WTC11 (cell line): ENCODE measurements at regions not wholly inside any gene's neighbourhood (a gene's known extent, or its start where the extent isn't known, plus 50 kb on each side); places are given as distances from the start of the nearest gene placed in this dataset.

Experiments
- ATAC-seq: fragments of 200-7000 bp; cut with Tn5 transposase; 2 replicates; pipeline ENCODE4 v1.10.0; 2021; ENCODE audit warnings: mild to moderate bottlenecking, moderate library complexity
- CTCF ChIA-PET: fragments of 300-600 bp; sonication (Branson Sonifier 250); formaldehyde crosslinking; loops from one replicate; lab custom pipeline; 2021; ENCODE audit warnings: antibody characterized with exemption; lab: Charles Lee
- POLR2A ChIA-PET: fragments of 350-600 bp; sonication (Branson Sonifier 250); formaldehyde crosslinking; loops from one replicate; lab custom pipeline; 2021; ENCODE audit warnings: antibody characterized with exemption; lab: Charles Lee
- DNase-seq: peaks from one replicate; pipeline ENCODE4 v3.0.0; 2021; ENCODE audit warnings: low spot score
- H3K27ac Mint-ChIP-seq: 2 replicates; pipeline ENCODE4 v1.8.0; 2021; ENCODE audit warnings: mixed read lengths
- H3K27me3 Mint-ChIP-seq: 2 replicates; pipeline ENCODE4 v1.8.0; 2021; ENCODE audit warnings: low read depth, mild to moderate bottlenecking, moderate library complexity, mixed read lengths
- H3K36me3 Mint-ChIP-seq: 2 replicates; pipeline ENCODE4 v1.8.0; 2021; ENCODE audit warnings: mixed read lengths
- H3K4me1 Mint-ChIP-seq: 2 replicates; pipeline ENCODE4 v1.8.0; 2022; ENCODE audit warnings: mixed read lengths
- H3K4me3 Mint-ChIP-seq: 2 replicates; pipeline ENCODE4 v1.8.0; 2021; ENCODE audit warnings: mild to moderate bottlenecking, moderate library complexity, mixed read lengths
- H3K9me3 Mint-ChIP-seq: 2 replicates; pipeline ENCODE4 v1.8.0; 2021; ENCODE audit warnings: mixed read lengths
- CDX4 ChIP-seq: fragments of 250-450 bp; sonication (Bioruptor Pico); IDR thresholded peaks from 2 replicates; pipeline ENCODE4 v1.9.0; 2021; ENCODE audit warnings: moderate library complexity, mild to moderate bottlenecking, inconsistent platforms, borderline replicate concordance
- ELF4 ChIP-seq: sonication (generic); formaldehyde crosslinking; IDR thresholded peaks from 2 replicates; pipeline ENCODE4 v1.8.1; 2022; ENCODE audit warnings: low read depth, mild to moderate bottlenecking, moderate library complexity, missing genetic modification reagents
- ETV6 ChIP-seq: sonication (generic); formaldehyde crosslinking; IDR thresholded peaks from 2 replicates; pipeline ENCODE4 v1.8.1; 2022; ENCODE audit warnings: mild to moderate bottlenecking, missing genetic modification reagents
- FOXJ3 ChIP-seq: sonication (generic); formaldehyde crosslinking; IDR thresholded peaks from 2 replicates; pipeline ENCODE4 v1.9.0; 2021; ENCODE audit warnings: missing genetic modification reagents, mild to moderate bottlenecking, borderline replicate concordance
- GTF2I ChIP-seq: fragments of 250-450 bp; sonication (Bioruptor Pico); conservative IDR thresholded peaks from 2 replicates; pipeline ENCODE4 v1.4.0; 2021; ENCODE audit warnings: mild to moderate bottlenecking
- IRF1 ChIP-seq: sonication (generic); formaldehyde crosslinking; IDR thresholded peaks from 2 replicates; pipeline ENCODE4 v1.8.0; 2023; ENCODE audit warnings: missing genetic modification reagents
- KAT7 ChIP-seq: sonication (generic); formaldehyde crosslinking; IDR thresholded peaks from 2 replicates; pipeline ENCODE4 v1.8.1; 2023; ENCODE audit warnings: missing genetic modification reagents, mild to moderate bottlenecking, borderline replicate concordance
- MAX ChIP-seq: sonication (generic); formaldehyde crosslinking; IDR thresholded peaks from 2 replicates; pipeline ENCODE4 v1.8.0; 2022; ENCODE audit warnings: mild to moderate bottlenecking, missing genetic modification reagents
- NFE2L1 ChIP-seq: sonication (generic); formaldehyde crosslinking; IDR thresholded peaks from 2 replicates; pipeline ENCODE4 v1.8.1; 2023; ENCODE audit warnings: missing genetic modification reagents
- NR1H2 ChIP-seq: sonication (generic); formaldehyde crosslinking; IDR thresholded peaks from 2 replicates; pipeline ENCODE4 v1.9.0; 2021; ENCODE audit warnings: mild to moderate bottlenecking, moderate library complexity, missing genetic modification reagents
- NR3C1 ChIP-seq: sonication (generic); formaldehyde crosslinking; conservative IDR thresholded peaks from 2 replicates; pipeline ENCODE4 v1.8.1; 2023; ENCODE audit warnings: low read depth, mild to moderate bottlenecking, missing genetic modification reagents
- SMAD3 ChIP-seq: sonication (generic); formaldehyde crosslinking; IDR thresholded peaks from 2 replicates; pipeline ENCODE4 v1.8.0; 2022; ENCODE audit warnings: missing genetic modification reagents, mild to moderate bottlenecking, borderline replicate concordance
- SOX15 ChIP-seq: fragments of 250-450 bp; sonication (Bioruptor Pico); IDR thresholded peaks from 2 replicates; pipeline ENCODE4 v1.9.0; 2021; ENCODE audit warnings: mild to moderate bottlenecking
- SP1 ChIP-seq: sonication (generic); formaldehyde crosslinking; conservative IDR thresholded peaks from 2 replicates; pipeline ENCODE4 v1.8.1; 2022; ENCODE audit warnings: missing genetic modification reagents
- TEAD1 ChIP-seq: sonication (generic); formaldehyde crosslinking; IDR thresholded peaks from 2 replicates; pipeline ENCODE4 v1.8.0; 2022; ENCODE audit warnings: mild to moderate bottlenecking, missing genetic modification reagents
- TP53 ChIP-seq: sonication (generic); formaldehyde crosslinking; IDR thresholded peaks from 2 replicates; pipeline ENCODE4 v1.8.1; 2023; ENCODE audit warnings: mild to moderate bottlenecking, missing genetic modification reagents
- ZMAT4 ChIP-seq: fragments of 250-450 bp; sonication (Bioruptor Pico); IDR thresholded peaks from 2 replicates; pipeline ENCODE4 v1.9.0; 2021; ENCODE audit warnings: mild to moderate bottlenecking
- ZNF138 ChIP-seq: sonication (generic); formaldehyde crosslinking; conservative IDR thresholded peaks from 2 replicates; pipeline ENCODE4 v1.8.1; 2022; ENCODE audit warnings: mild to moderate bottlenecking, moderate library complexity, missing genetic modification reagents
- ZNF317 ChIP-seq: sonication (generic); formaldehyde crosslinking; IDR thresholded peaks from 2 replicates; pipeline ENCODE4 v1.8.1; 2023; ENCODE audit warnings: low read depth, mild to moderate bottlenecking, moderate library complexity, missing genetic modification reagents, borderline replicate concordance
- ZNF425 ChIP-seq: fragments of 250-450 bp; sonication (Bioruptor Pico); conservative IDR thresholded peaks from 2 replicates; pipeline ENCODE4 v1.9.0; 2021; ENCODE audit warnings: mild to moderate bottlenecking
- ZNF671 ChIP-seq: fragments of 250-450 bp; sonication (Bioruptor Pico); IDR thresholded peaks from 2 replicates; pipeline ENCODE4 v1.8.0; 2021; ENCODE audit warnings: mild to moderate bottlenecking
- TF ChIP-seq, protein P1 (sequence below): sonication (generic); formaldehyde crosslinking; IDR thresholded peaks from 2 replicates; pipeline ENCODE4 v1.8.1; 2022; ENCODE audit warnings: low read depth, mild to moderate bottlenecking, moderate library complexity, missing genetic modification reagents, borderline replicate concordance
- TF ChIP-seq, protein P2 (sequence below): fragments of 200-600 bp; IDR thresholded peaks from 2 replicates; pipeline ENCODE4 v1.8.0; 2022; ENCODE audit warnings: antibody characterized with exemption
- TF ChIP-seq, protein P3 (sequence below): sonication (generic); formaldehyde crosslinking; IDR thresholded peaks from 2 replicates; pipeline ENCODE4 v1.8.1; 2023; ENCODE audit warnings: mild to moderate bottlenecking, missing genetic modification reagents

DNA sequence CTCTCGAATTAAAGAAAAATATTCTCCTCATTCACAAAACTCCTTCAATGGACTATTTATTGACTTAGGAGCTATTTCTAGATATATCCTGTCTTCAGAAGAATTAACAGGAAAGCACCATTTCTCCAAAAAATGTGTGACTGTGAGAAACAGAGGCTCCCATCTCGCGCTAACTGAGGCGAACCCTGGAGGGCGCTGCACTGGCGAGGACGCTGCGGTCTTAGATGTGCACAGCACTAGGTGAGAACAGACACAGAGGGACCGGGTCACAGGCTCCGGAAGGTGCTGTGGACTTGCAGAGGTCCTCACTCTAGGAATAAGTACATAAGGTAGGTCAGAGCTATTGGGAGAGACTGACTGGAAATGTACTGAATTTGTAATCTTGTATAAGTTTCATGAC, 229.7 kb upstream of the SLC35G4 start:
- Mint-ChIP-seq H3K4me3 (no peak overlapping the region), H3K27ac (no peak overlapping the region)
- TF ChIP-seq ELF4 (CRISPR knock-in tag) = no peak
- TF ChIP-seq FOXJ3 = no peak
- no peak for TF ChIP-seq MAX (CRISPR knock-in tag)
- TF ChIP-seq TEAD1 = no peak
- no peak for TF ChIP-seq NR1H2 (CRISPR knock-in tag)
- TF ChIP-seq SOX15 (CRISPR knock-in tag) = no peak
- no peak for TF ChIP-seq ZMAT4 (CRISPR knock-in tag)
- no peak for TF ChIP-seq KAT7 (CRISPR knock-in tag)
- no peak for TF ChIP-seq NFE2L1 (CRISPR knock-in tag)
- no peak for TF ChIP-seq ZNF138 (CRISPR knock-in tag)
- TF ChIP-seq, protein P1, sequence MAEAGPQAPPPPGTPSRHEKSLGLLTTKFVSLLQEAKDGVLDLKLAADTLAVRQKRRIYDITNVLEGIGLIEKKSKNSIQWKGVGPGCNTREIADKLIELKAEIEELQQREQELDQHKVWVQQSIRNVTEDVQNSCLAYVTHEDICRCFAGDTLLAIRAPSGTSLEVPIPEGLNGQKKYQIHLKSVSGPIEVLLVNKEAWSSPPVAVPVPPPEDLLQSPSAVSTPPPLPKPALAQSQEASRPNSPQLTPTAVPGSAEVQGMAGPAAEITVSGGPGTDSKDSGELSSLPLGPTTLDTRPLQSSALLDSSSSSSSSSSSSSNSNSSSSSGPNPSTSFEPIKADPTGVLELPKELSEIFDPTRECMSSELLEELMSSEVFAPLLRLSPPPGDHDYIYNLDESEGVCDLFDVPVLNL (CRISPR knock-in tag) = no peak
- TF ChIP-seq TP53 = no peak
- no peak for TF ChIP-seq SP1 (CRISPR knock-in tag)
- no peak for TF ChIP-seq CDX4
- TF ChIP-seq ETV6 (CRISPR knock-in tag) = no peak
- no peak for TF ChIP-seq ZNF317 (CRISPR knock-in tag)
- no peak for TF ChIP-seq IRF1 (CRISPR knock-in tag)
- TF ChIP-seq, all 79 proteins: peak for 0
- H3K4me1 Mint-ChIP-seq = 0 out of 2 replicates have a peak, but pooled peaks cover 3% of the 10 kb centered on the region
- ChIA-PET POLR2A (no interaction called here), CTCF (interaction anchor here (1.5 to 1.8 kb wide), 2 partner anchors 19 to 69 kb away, joined by 3 to 4 read pairs; no protein-coding TSS in a partner anchor)
- ATAC-seq (no peak), DNase-seq (no peak)
- no peaks in the 10 kb centered on the region; the same call in 1 of the 2 replicates for H3K27me3 Mint-ChIP-seq
- no peaks in the 10 kb centered on the region; the same call in 1 of the 2 replicates for H3K36me3 Mint-ChIP-seq
- peaks cover 21% of the 10 kb centered on the region for H3K9me3 Mint-ChIP-seq

DNA sequence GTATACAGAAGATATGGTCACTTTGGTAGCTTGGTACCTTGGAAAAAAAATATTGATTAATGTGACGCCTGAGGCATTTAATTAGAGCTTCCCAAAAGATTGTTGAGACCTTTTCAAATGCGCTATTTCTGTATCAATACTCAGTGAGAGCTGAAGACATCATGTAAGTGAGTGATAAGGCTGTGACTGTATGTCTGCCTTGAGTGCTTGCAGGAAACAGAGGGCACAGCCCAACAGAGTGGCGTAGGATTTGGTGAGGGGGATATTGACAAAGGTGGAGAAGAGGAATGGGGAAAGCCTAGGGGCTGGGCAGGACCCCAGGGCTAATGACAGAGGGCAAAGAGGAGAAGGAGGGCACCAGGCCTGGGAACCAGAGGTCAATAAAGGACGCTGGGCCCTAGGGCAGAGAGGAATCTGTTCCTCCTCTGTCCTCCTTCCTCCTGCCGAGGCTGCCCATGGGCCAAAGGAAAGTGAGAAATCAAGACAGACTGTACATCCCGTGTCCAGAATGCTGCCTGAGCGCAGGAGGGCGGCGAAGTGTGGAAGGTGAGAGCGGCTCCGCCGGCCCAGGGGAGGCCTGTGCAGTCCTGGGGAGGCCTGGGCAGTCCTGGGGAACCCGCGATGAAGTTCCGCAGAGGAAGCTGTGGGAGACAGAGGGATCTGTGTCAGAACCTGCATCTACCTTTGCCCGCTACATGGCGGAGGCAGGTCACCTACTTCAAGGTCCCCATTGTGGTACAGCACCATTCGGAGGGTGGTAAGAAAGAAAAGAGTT, 228.6 kb upstream of the PIEZO2 start:
- H3K27ac Mint-ChIP-seq = no peak overlapping the region
- no peak overlapping the region for H3K4me3 Mint-ChIP-seq
- POLR2A ChIA-PET = no interaction called here

More for the DNA sequence above, 228.6 kb upstream of the PIEZO2 start:
- DNase-seq (no peak), ATAC-seq (no peak)
- H3K36me3 Mint-ChIP-seq = no peaks in the 10 kb centered on the region; the same call in 1 of the 2 replicates
- no peaks in the 10 kb centered on the region; the same call in 1 of the 2 replicates for H3K27me3 Mint-ChIP-seq
- CTCF ChIA-PET = no interaction called here
- peaks cover 16% of the 10 kb centered on the region for H3K9me3 Mint-ChIP-seq
- TF ChIP-seq NR3C1 (CRISPR knock-in tag) (no peak), GTF2I (CRISPR knock-in tag) (no peak), ZNF425 (no peak), ZNF671 (CRISPR knock-in tag) (no peak), SMAD3 (CRISPR knock-in tag) (no peak)
- TF ChIP-seq, protein P2, sequence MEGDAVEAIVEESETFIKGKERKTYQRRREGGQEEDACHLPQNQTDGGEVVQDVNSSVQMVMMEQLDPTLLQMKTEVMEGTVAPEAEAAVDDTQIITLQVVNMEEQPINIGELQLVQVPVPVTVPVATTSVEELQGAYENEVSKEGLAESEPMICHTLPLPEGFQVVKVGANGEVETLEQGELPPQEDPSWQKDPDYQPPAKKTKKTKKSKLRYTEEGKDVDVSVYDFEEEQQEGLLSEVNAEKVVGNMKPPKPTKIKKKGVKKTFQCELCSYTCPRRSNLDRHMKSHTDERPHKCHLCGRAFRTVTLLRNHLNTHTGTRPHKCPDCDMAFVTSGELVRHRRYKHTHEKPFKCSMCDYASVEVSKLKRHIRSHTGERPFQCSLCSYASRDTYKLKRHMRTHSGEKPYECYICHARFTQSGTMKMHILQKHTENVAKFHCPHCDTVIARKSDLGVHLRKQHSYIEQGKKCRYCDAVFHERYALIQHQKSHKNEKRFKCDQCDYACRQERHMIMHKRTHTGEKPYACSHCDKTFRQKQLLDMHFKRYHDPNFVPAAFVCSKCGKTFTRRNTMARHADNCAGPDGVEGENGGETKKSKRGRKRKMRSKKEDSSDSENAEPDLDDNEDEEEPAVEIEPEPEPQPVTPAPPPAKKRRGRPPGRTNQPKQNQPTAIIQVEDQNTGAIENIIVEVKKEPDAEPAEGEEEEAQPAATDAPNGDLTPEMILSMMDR = no peak
- TF ChIP-seq, protein P3, sequence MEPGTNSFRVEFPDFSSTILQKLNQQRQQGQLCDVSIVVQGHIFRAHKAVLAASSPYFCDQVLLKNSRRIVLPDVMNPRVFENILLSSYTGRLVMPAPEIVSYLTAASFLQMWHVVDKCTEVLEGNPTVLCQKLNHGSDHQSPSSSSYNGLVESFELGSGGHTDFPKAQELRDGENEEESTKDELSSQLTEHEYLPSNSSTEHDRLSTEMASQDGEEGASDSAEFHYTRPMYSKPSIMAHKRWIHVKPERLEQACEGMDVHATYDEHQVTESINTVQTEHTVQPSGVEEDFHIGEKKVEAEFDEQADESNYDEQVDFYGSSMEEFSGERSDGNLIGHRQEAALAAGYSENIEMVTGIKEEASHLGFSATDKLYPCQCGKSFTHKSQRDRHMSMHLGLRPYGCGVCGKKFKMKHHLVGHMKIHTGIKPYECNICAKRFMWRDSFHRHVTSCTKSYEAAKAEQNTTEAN (CRISPR knock-in tag) = no peak
- 0 out of 2 replicates have a peak, but pooled peaks cover under 1% of the 10 kb centered on the region for H3K4me1 Mint-ChIP-seq
